Esophagus muscularis mucosa (tissue), 4 donors: ENCODE measurements at regions not wholly inside any gene's neighbourhood (a gene's known extent, or its start where the extent isn't known, plus 50 kb on each side); places are given as distances from the start of the nearest gene placed in this dataset.

Source experiments
- CTCF ChIP-seq, 3 experiments: fragments of 200-600 bp in 2 of 3; fragments of 450-650 bp in 1 of 3; sonication (generic) in 2 of 3; IDR thresholded peaks; one replicate each; pipeline ENCODE4 v1.5.1; 2017 to 2019; ENCODE audit warnings: antibody characterized with exemption in 3 of 3, mild to moderate bottlenecking in 2 of 3, moderate library complexity in 1 of 3
- EP300 ChIP-seq: sonication (generic); formaldehyde crosslinking; IDR thresholded peaks from one replicate; pipeline ENCODE4 v1.6.1; 2017; ENCODE audit warnings: antibody characterized with exemption
- POLR2A ChIP-seq: fragments of 450-650 bp; IDR thresholded peaks from one replicate; pipeline ENCODE4 v1.6.1; 2017; ENCODE audit warnings: antibody characterized with exemption, moderate library complexity, mild to moderate bottlenecking, low read depth
- POLR2AphosphoS5 ChIP-seq, 2 donors: sonication (generic); formaldehyde crosslinking; IDR thresholded peaks; one replicate each; pipeline ENCODE4 v1.6.1; 2017; ENCODE audit warnings: antibody characterized with exemption in 2 of 2

GRCh38 chr10:121312587-121312986, 285.7 kb downstream of the FGFR2 start:
- no peak for TF ChIP-seq CTCF (IDR thresholded peaks at IDR 0.05)
- no peak for TF ChIP-seq POLR2A
- no peak for TF ChIP-seq EP300
- no peak for TF ChIP-seq POLR2AphosphoS5 (IDR thresholded peaks at IDR 0.05)
